ENCODE measurements at regions not wholly inside any gene's neighbourhood (a gene's known extent, or its start where the extent isn't known, plus 50 kb on each side); places are given as distances from the start of the nearest gene placed in this dataset.
"Not testable (repeated sequence)": the region's sequence is repeated elsewhere in the genome, so short reads cannot be mapped to it uniquely, and the experiment has no call there.

DNA sequence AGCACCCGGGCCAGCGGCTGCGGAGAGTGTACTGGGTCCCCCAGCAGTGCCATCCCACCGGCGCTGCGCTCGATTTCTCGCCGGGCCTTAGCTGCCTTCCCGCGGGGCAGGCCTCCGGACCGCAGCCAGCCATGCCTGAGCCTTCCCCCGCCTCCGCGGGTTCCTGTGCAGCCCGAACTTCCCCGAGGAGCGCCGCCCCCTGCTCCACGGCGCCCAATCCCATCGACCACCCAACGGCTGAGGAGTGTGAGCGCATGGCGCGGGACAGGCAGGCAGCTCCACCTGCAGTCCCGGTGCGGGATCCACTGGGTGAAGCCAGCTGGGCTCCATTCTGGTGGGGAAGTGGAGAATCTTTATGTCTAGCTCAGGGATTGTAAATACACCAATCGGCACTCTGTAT, 325.4 kb downstream of the PPP1R3A start:
- H3K27ac ChIP-seq (ENCODE audit: low read depth in 1 of 2, low read length in 2 of 2); H3K79me2 ChIP-seq (ENCODE audit: insufficient read depth, low read length); intact Hi-C loops (cut with micrococcal nuclease); DNase-seq; H2AFZ ChIP-seq (ENCODE audit: insufficient read depth, low read depth, low read length, poor library complexity, severe bottlenecking); H3K36me3 ChIP-seq (replicated peaks in 1 of 2; ENCODE audit: control insufficient read depth in 1 of 2, insufficient read depth in 2 of 2, low read length in 2 of 2); H3K27me3 Mint-ChIP-seq (ENCODE audit: low read depth in 3 of 3); H3K9ac ChIP-seq (ENCODE audit: insufficient read depth, low read length, poor library complexity, severe bottlenecking); H3K4me2 ChIP-seq (replicated peaks; ENCODE audit: extremely low read depth, low read length, poor library complexity, severe bottlenecking); H3K27ac Mint-ChIP-seq; H3K4me3 ChIP-seq (replicated peaks in 1 of 3; ENCODE audit: low read depth in 2 of 3, low read length in 3 of 3); H3K36me3 Mint-ChIP-seq; H4K20me1 ChIP-seq (ENCODE audit: insufficient read depth, low read length); H3K4me1 Mint-ChIP-seq; H3K27me3 ChIP-seq (ENCODE audit: control insufficient read depth in 2 of 2, insufficient read depth in 2 of 2, low read length in 2 of 2); H3K4me1 ChIP-seq (ENCODE audit: control insufficient read depth in 1 of 2, insufficient read depth in 2 of 2, low read length in 2 of 2): not testable (repeated sequence)
- Mint-ChIP-seq H3K4me3 (peak overlapping the region in 1 of 2 donors; percentile 16), H3K9me3 (peaks cover 0 to 16% (median 5%) of the 10 kb centered on the region in 7 donors)
- H3K9me3 ChIP-seq (replicated peaks in 1 of 2; ENCODE audit: control insufficient read depth in 1 of 2, insufficient read depth in 1 of 2, low read length in 2 of 2), result peaks cover 5 to 17% of the 10 kb centered on the region in 2 donors
- WGBS (ENCODE audit: insufficient coverage), result 92% methylated on average over 25 of the region's 30 CpGs

GRCh38 chr7:113592924-113593323, 325.9 kb downstream of the PPP1R3A start:
- H2AFZ ChIP-seq (ENCODE audit: insufficient read depth, low read depth, low read length, poor library complexity, severe bottlenecking); H3K9ac ChIP-seq (ENCODE audit: insufficient read depth, low read length, poor library complexity, severe bottlenecking); intact Hi-C loops (cut with micrococcal nuclease); H3K27ac ChIP-seq (ENCODE audit: low read depth in 1 of 2, low read length in 2 of 2); H3K27ac Mint-ChIP-seq; H3K4me1 Mint-ChIP-seq; H4K20me1 ChIP-seq (ENCODE audit: insufficient read depth, low read length); H3K27me3 ChIP-seq (ENCODE audit: control insufficient read depth in 2 of 2, insufficient read depth in 2 of 2, low read length in 2 of 2); H3K4me3 ChIP-seq (replicated peaks in 1 of 3; ENCODE audit: low read depth in 2 of 3, low read length in 3 of 3); H3K4me3 Mint-ChIP-seq; H3K36me3 Mint-ChIP-seq; H3K4me1 ChIP-seq (ENCODE audit: control insufficient read depth in 1 of 2, insufficient read depth in 2 of 2, low read length in 2 of 2); H3K79me2 ChIP-seq (ENCODE audit: insufficient read depth, low read length); DNase-seq; H3K27me3 Mint-ChIP-seq (ENCODE audit: low read depth in 3 of 3); H3K36me3 ChIP-seq (replicated peaks in 1 of 2; ENCODE audit: control insufficient read depth in 1 of 2, insufficient read depth in 2 of 2, low read length in 2 of 2); H3K4me2 ChIP-seq (replicated peaks; ENCODE audit: extremely low read depth, low read length, poor library complexity, severe bottlenecking): not testable (repeated sequence)
- no CpG with 5 or more reads among the region's 8 CpGs for WGBS (ENCODE audit: insufficient coverage)
- peaks cover 0 to 14% (median 4%) of the 10 kb centered on the region in 7 donors for H3K9me3 Mint-ChIP-seq
- peaks cover 5 to 16% of the 10 kb centered on the region in 2 donors for H3K9me3 ChIP-seq (replicated peaks in 1 of 2; ENCODE audit: control insufficient read depth in 1 of 2, insufficient read depth in 1 of 2, low read length in 2 of 2)

DNA sequence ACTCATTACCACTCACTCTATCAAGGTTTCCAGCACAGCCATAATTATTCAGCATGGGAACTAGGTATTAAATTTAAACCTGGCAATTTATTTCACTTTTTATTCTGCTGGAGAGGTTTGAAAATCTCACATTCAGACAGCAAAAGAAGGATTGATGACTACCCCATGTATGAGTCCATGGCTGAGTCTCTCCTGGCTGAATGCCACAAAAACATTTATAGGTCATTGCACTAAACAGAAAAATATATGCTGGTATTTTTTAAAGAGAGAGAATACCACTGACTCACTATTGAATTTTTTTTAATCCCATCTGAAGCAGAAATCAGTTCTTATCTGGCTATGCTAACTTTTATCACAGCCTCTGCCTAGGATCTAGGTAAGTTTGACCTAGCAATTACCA, 336.3 kb downstream of the PPP1R3A start:
- Histone ChIP-seq H3K9ac (ENCODE audit: insufficient read depth, low read length, poor library complexity, severe bottlenecking) (no peak overlapping the region), H3K36me3 (replicated peaks in 1 of 2; ENCODE audit: control insufficient read depth in 1 of 2, insufficient read depth in 2 of 2, low read length in 2 of 2) (no peaks in the 10 kb centered on the region), H3K27me3 (ENCODE audit: control insufficient read depth in 2 of 2, insufficient read depth in 2 of 2, low read length in 2 of 2) (no peaks in the 10 kb centered on the region), H3K4me2 (replicated peaks; ENCODE audit: extremely low read depth, low read length, poor library complexity, severe bottlenecking) (no peak overlapping the region), H4K20me1 (ENCODE audit: insufficient read depth, low read length) (no peaks in the 10 kb centered on the region), H3K27ac (ENCODE audit: low read depth in 1 of 2, low read length in 2 of 2) (no peak overlapping the region), H3K4me1 (ENCODE audit: control insufficient read depth in 1 of 2, insufficient read depth in 2 of 2, low read length in 2 of 2) (no peaks in the 10 kb centered on the region), H3K4me3 (replicated peaks in 1 of 3; ENCODE audit: low read depth in 2 of 3, low read length in 3 of 3) (no peak overlapping the region), H3K9me3 (replicated peaks in 1 of 2; ENCODE audit: control insufficient read depth in 1 of 2, insufficient read depth in 1 of 2, low read length in 2 of 2) (no peaks in the 10 kb centered on the region), H3K79me2 (ENCODE audit: insufficient read depth, low read length) (no peaks in the 10 kb centered on the region), H2AFZ (ENCODE audit: insufficient read depth, low read depth, low read length, poor library complexity, severe bottlenecking) (no peak overlapping the region)
- DNase-seq, result no peak
- no peak overlapping the region for H3K4me3 Mint-ChIP-seq
- no peak for TF ChIP-seq CTCF (IDR thresholded peaks at IDR 0.05)
- no peak overlapping the region for H3K27ac Mint-ChIP-seq
- no peaks in the 10 kb centered on the region for H3K4me1 Mint-ChIP-seq
- peaks cover 0 to 3% (median 0%) of the 10 kb centered on the region in 7 donors for H3K9me3 Mint-ChIP-seq
- H3K27me3 Mint-ChIP-seq (ENCODE audit: low read depth in 3 of 3), result peaks cover 0 to 3% (median 0%) of the 10 kb centered on the region in 3 donors
- H3K36me3 Mint-ChIP-seq, result no peaks in the 10 kb centered on the region
- intact Hi-C loops (cut with micrococcal nuclease), result no loop called here

DNA sequence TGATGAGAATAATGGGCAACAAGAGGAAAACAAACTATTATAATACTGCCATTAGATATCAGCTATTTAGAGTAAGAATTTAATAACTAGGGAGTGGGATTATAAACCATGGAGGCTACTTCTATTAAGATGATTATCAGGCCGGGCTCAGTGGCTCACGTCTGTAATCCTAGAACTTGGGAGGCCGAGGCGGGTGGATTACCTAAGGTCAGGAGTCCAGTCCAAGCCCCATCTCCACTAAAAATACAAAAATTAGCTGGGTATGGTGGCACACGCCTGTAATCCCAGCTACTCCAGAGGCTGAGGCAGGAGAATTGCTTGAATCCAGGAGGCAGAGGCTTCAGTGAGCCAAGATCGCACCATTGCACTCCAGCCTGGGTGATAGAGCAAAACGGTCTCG, 355.6 kb downstream of the PPP1R3A start:
- H3K4me3 Mint-ChIP-seq, result not testable (repeated sequence)
- 90% methylated on average over 5 of the region's 8 CpGs for WGBS (ENCODE audit: insufficient coverage)

More for the DNA sequence above, 355.6 kb downstream of the PPP1R3A start:
- H2AFZ ChIP-seq (ENCODE audit: insufficient read depth, low read depth, low read length, poor library complexity, severe bottlenecking); H3K36me3 ChIP-seq (replicated peaks in 1 of 2; ENCODE audit: control insufficient read depth in 1 of 2, insufficient read depth in 2 of 2, low read length in 2 of 2); intact Hi-C loops (cut with micrococcal nuclease); H3K9ac ChIP-seq (ENCODE audit: insufficient read depth, low read length, poor library complexity, severe bottlenecking); H3K4me3 ChIP-seq (replicated peaks in 1 of 3; ENCODE audit: low read depth in 2 of 3, low read length in 3 of 3); H3K9me3 Mint-ChIP-seq; DNase-seq; H3K4me1 Mint-ChIP-seq; H4K20me1 ChIP-seq (ENCODE audit: insufficient read depth, low read length); H3K27ac ChIP-seq (ENCODE audit: low read depth in 1 of 2, low read length in 2 of 2); H3K36me3 Mint-ChIP-seq; H3K4me2 ChIP-seq (replicated peaks; ENCODE audit: extremely low read depth, low read length, poor library complexity, severe bottlenecking); H3K27me3 Mint-ChIP-seq (ENCODE audit: low read depth in 3 of 3); H3K27ac Mint-ChIP-seq; H3K9me3 ChIP-seq (replicated peaks in 1 of 2; ENCODE audit: control insufficient read depth in 1 of 2, insufficient read depth in 1 of 2, low read length in 2 of 2); H3K27me3 ChIP-seq (ENCODE audit: control insufficient read depth in 2 of 2, insufficient read depth in 2 of 2, low read length in 2 of 2); H3K79me2 ChIP-seq (ENCODE audit: insufficient read depth, low read length); H3K4me1 ChIP-seq (ENCODE audit: control insufficient read depth in 1 of 2, insufficient read depth in 2 of 2, low read length in 2 of 2): not testable (repeated sequence)

Measured in CD14-positive monocyte (primary cell).